ENCODE measurements at regions not wholly inside any gene's neighbourhood (a gene's known extent, or its start where the extent isn't known, plus 50 kb on each side); places are given as distances from the start of the nearest gene placed in this dataset.
"Not testable (repeated sequence)": the region's sequence is repeated elsewhere in the genome, so short reads cannot be mapped to it uniquely, and the experiment has no call there.

- Mint-ChIP-seq H3K4me3 (no peak overlapping the region), H3K27me3 (ENCODE audit: low read depth in 2 of 2) (no peaks in the 10 kb centered on the region)
- no peaks in the 10 kb centered on the region for H3K9me3 ChIP-seq (ENCODE audit: control insufficient read depth, insufficient read depth, low read length)
Observed at GRCh38 chr4:79588679-79589078, 180.7 kb upstream of the GK2 start.

GRCh38 chr4:79587207-79587606 lies 179.2 kb upstream of the GK2 start:
- H3K36me3 ChIP-seq (ENCODE audit: control insufficient read depth, insufficient read depth, low read length); H3K36me3 Mint-ChIP-seq; H3K4me1 ChIP-seq (ENCODE audit: control insufficient read depth, insufficient read depth, low read length); ATAC-seq; H3K4me3 Mint-ChIP-seq; H3K4me3 ChIP-seq (ENCODE audit: low read length); H3K27me3 ChIP-seq (ENCODE audit: control insufficient read depth, insufficient read depth, low read length); H3K4me1 Mint-ChIP-seq; intact Hi-C loops (cut with micrococcal nuclease); DNase-seq; H3K27ac Mint-ChIP-seq; H3K9me3 ChIP-seq (ENCODE audit: control insufficient read depth, insufficient read depth, low read length); H3K9me3 Mint-ChIP-seq; H3K27ac ChIP-seq (ENCODE audit: low read length); H3K27me3 Mint-ChIP-seq (ENCODE audit: low read depth in 2 of 2): not testable (repeated sequence)
- 100% methylated on average over 1 of the region's 2 CpGs for WGBS (ENCODE audit: insufficient coverage)

More at GRCh38 chr4:79588679-79589078, 180.7 kb upstream of the GK2 start:
- no peak for ATAC-seq
- no peak overlapping the region for H3K4me3 ChIP-seq (ENCODE audit: low read length)
- no peak overlapping the region for H3K27ac Mint-ChIP-seq
- no peaks in the 10 kb centered on the region for H3K27me3 ChIP-seq (ENCODE audit: control insufficient read depth, insufficient read depth, low read length)
- no peak for TF ChIP-seq CTCF (IDR thresholded peaks at IDR 0.05)
- no peak for DNase-seq
- intact Hi-C loops (cut with micrococcal nuclease), result no loop called here
- H3K36me3 ChIP-seq (ENCODE audit: control insufficient read depth, insufficient read depth, low read length), result no peaks in the 10 kb centered on the region
- no peaks in the 10 kb centered on the region for H3K4me1 Mint-ChIP-seq
- 100% methylated on average over 1 of the region's 1 CpG for WGBS (ENCODE audit: insufficient coverage)
- H3K36me3 Mint-ChIP-seq, result no peaks in the 10 kb centered on the region
- H3K9me3 Mint-ChIP-seq, result peaks cover 0 to 2% of the 10 kb centered on the region in 2 donors
- no peaks in the 10 kb centered on the region for H3K4me1 ChIP-seq (ENCODE audit: control insufficient read depth, insufficient read depth, low read length)
- no peak overlapping the region for H3K27ac ChIP-seq (ENCODE audit: low read length)

GRCh38 chr4:79585834-79586233 lies 177.8 kb upstream of the GK2 start:
- no peaks in the 10 kb centered on the region for H3K36me3 ChIP-seq (ENCODE audit: control insufficient read depth, insufficient read depth, low read length)
- intact Hi-C loops (cut with micrococcal nuclease), result no loop called here
- WGBS (ENCODE audit: insufficient coverage), result 91% methylated on average over 2 of the region's 3 CpGs
- H3K9me3 ChIP-seq (ENCODE audit: control insufficient read depth, insufficient read depth, low read length), result no peaks in the 10 kb centered on the region
- Mint-ChIP-seq H3K36me3 (no peaks in the 10 kb centered on the region), H3K4me1 (no peaks in the 10 kb centered on the region), H3K27ac (no peak overlapping the region), H3K4me3 (no peak overlapping the region), H3K27me3 (ENCODE audit: low read depth in 2 of 2) (no peaks in the 10 kb centered on the region), H3K9me3 (no peaks in the 10 kb centered on the region)
- DNase-seq (no peak), ATAC-seq (no peak)
- no peak overlapping the region for H3K27ac ChIP-seq (ENCODE audit: low read length)
- no peak for TF ChIP-seq CTCF (IDR thresholded peaks at IDR 0.05)
- no peak overlapping the region for H3K4me3 ChIP-seq (ENCODE audit: low read length)
- H3K4me1 ChIP-seq (ENCODE audit: control insufficient read depth, insufficient read depth, low read length), result no peaks in the 10 kb centered on the region
- H3K27me3 ChIP-seq (ENCODE audit: control insufficient read depth, insufficient read depth, low read length), result no peaks in the 10 kb centered on the region

GRCh38 chr4:79585330-79585729 lies 177.3 kb upstream of the GK2 start:
- Histone ChIP-seq H3K27me3 (ENCODE audit: control insufficient read depth, insufficient read depth, low read length) (no peaks in the 10 kb centered on the region), H3K27ac (ENCODE audit: low read length) (no peak overlapping the region), H3K4me1 (ENCODE audit: control insufficient read depth, insufficient read depth, low read length) (no peaks in the 10 kb centered on the region), H3K36me3 (ENCODE audit: control insufficient read depth, insufficient read depth, low read length) (no peaks in the 10 kb centered on the region), H3K4me3 (ENCODE audit: low read length) (no peak overlapping the region), H3K9me3 (ENCODE audit: control insufficient read depth, insufficient read depth, low read length) (no peaks in the 10 kb centered on the region)
- intact Hi-C loops (cut with micrococcal nuclease), result no loop called here
- Mint-ChIP-seq H3K27me3 (ENCODE audit: low read depth in 2 of 2) (no peaks in the 10 kb centered on the region), H3K9me3 (no peaks in the 10 kb centered on the region), H3K4me3 (no peak overlapping the region), H3K27ac (no peak overlapping the region), H3K36me3 (no peaks in the 10 kb centered on the region), H3K4me1 (no peaks in the 10 kb centered on the region)
- TF ChIP-seq CTCF (IDR thresholded peaks at IDR 0.05), result no peak
- ATAC-seq (no peak), DNase-seq (no peak)
- WGBS (ENCODE audit: insufficient coverage), result 88% methylated on average over 2 of the region's 2 CpGs

All from natural killer cell (primary cell).